ENCODE measurements at regions not wholly inside any gene's neighbourhood (a gene's known extent, or its start where the extent isn't known, plus 50 kb on each side); places are given as distances from the start of the nearest gene placed in this dataset.

DNA sequence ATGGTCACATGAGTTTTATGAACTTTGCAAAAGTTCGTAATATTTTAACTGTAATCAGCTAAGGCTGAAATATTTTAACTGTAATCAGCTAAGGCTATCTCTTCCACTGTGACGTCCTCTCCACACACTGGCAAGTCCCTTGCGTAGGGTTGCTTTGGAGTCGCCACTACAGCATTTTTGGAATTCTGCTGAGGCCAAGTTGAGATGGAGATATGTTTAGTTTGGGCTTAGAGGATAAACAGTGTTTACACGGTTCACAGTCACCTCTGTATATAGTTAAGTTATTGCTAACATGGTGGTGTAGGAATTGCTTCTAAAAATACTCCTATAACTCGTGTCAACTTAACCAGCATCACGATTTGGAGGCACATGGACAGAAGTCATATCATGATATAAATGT is 143.6 kb upstream of the SERP2 start:
- no peak for DNase-seq

DNA sequence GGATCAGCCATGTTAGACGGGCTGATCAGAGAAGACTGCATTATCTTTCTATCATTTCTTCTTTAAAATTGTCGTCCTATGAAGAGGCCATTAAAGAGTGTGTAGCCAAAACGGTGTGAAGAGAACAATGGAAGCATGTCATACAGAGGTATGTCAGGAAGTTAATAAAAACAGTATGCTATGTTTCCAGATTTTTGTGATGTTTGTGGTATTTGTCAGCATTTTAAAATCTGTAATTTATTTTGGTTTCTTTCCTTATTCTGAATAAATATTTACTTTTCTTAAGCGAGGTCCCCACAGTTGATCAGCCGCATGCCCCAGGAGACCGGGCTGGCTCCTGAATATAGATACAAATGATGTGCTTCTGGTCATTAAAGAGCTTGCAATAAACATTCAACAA is 142.9 kb upstream of the SERP2 start:
- no peak for DNase-seq

DNA sequence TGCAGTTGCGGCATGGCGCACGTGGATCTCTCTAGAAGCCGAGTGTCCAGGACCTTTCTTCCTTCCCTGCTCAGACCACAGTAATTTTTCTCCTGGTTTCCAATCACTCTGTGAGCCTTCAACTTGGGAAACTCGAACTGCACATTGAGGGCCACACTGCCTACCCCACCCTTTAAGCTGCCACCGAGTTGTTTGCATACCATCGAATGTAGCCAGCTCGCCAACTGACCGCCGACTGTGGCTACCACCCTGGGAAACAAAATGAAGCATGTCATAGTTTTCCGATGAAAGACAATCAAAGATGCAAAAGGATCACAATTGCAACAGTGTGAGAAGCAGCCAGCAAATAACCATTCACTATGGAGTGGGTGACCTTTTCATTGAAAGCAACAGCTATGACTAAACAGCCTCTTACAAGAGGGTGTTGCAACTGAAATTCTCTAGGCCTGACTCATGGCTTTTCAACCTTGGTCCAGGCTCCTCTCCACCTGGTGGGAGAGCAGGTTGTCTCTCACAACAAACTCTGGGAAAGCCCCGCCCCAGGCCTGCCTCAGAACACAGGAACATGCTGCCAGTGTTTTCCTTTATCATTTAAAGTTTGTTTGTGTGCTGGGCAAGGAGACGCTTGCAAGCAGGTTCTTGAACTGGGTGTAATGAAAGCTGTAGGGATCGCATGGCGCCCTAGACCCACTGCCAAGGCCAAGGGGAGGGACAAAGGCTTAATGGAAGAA is 141.7 kb upstream of the SERP2 start:
- no peak for DNase-seq

DNA sequence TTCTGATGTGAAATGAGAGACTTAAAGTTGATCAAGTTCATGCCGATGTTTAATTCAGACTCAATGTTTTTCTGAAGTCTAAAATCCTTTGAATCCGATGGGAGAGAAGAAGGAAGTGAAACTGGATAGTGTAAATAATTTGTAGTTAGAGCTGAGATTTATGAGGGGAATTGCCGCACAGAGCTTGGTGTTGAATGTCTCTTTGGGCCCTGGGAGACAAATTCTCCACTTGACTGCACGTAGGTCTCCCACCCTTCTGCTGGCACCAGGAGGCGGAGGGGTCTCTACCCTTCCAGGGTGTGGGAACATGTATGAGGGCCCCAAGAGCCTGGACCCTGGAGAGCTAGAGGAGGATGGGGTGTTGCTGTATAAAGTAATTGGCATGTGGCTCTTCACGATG is 140.8 kb upstream of the SERP2 start:
- no peak for DNase-seq

DNA sequence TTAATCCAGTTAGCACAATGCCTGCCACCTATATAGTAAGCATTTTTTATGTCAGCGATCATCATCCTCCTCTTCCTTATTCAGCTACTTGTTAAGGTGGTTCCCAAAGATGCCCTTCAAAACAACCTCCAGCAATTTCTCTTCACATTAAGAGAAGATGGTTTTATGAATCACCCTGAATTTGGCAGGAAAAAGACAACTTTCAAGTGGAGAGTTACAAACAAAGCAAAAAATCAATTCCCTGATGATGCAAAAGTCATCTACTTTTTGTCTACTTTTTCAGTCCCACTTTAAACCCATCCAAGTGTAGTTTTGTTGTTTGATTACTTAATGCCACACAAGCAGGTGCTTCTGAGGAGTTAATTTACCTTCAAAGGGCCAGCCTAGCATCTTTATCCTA is 139.1 kb upstream of the SERP2 start:
- DNase-seq, result no peak

DNA sequence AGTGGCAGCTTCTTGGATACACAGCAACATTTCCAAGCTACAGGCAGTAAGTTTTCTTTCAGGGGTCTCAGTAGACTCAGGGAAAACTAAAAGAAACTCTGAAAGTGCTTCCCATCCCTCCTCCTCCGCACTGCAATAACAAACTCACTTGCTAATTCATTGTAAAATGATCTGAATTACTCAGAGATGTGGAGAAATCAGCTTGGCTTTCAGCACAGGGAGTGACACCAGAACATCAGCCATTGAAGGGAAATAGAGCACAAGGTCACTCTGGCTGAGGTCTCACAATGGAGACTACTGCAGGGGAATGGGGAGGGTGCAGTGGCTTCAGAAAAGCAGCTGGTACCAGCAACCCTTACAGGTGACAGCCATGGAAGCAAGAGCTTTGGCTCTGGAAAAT is 137.3 kb upstream of the SERP2 start:
- DNase-seq, result no peak

DNA sequence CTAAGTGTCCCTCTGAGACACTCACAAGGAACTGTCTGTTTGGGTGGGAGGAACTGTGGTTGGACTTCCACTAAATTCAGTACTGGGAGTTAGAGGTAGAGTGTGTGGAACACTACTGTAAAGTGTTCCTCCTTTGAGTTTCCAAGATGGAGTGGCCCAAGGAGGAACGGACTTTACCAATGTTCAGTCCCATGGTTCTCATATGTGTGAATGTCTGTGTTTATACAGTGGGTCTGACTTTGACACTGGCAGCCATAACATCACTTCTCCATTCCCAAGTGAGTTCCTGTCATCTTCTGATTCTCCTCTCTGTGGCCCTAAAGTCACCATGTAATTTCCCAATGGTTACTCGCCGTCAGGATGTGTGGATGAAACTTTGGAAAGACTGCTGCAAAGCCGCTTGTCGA is 136.8 kb upstream of the SERP2 start:
- no peak for DNase-seq

DNA sequence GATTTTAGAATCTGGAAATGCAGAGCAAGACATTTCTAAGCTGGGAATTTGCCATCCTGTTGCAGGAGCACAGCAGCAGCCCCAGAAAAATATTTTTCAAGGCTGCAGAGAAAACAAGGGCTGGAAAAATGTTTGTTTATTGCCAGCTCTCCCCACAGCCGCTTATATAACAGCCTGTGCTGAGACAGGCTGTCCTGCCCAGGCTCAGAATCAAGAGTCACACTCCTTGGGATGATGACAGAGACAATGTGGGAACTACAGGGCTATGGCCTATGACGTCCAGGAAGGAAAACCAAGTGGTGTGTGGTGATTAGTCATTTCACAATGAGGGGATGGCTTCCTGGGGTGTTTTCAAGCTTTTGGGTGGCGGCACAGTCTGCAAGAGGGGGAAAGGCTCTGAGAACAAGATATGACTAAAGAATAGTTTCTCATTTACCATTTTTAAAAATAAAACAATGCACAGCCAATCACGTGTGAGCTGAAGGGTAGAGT is 136.3 kb upstream of the SERP2 start:
- DNase-seq, result peak; percentile 6 to 66

DNA sequence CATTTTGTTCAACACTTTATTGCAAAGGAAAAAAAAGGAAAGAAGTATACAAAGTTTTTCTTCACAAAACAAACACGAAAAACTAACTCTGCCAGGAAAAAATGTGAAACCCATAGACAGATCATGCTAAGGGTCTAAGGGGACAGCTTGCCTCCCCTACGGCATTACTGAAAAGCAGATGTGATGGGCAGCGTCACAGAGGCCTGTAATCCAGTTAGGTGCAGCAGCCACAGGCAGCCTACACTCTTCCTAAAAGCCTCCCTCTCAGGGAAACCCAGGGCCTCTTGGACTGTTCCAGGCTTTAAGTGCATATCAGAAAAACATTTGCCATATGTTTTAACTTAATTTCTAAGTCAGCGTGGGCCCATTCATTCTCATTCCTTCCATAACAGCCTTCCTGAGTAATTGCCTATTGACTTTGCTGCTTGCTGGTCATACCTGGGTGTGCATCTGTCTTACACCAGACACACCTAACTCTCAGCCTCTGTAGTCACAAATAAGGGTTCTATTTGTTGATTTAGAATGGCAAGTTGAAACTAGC is 135.7 kb upstream of the SERP2 start:
- DNase-seq, result no peak

DNA sequence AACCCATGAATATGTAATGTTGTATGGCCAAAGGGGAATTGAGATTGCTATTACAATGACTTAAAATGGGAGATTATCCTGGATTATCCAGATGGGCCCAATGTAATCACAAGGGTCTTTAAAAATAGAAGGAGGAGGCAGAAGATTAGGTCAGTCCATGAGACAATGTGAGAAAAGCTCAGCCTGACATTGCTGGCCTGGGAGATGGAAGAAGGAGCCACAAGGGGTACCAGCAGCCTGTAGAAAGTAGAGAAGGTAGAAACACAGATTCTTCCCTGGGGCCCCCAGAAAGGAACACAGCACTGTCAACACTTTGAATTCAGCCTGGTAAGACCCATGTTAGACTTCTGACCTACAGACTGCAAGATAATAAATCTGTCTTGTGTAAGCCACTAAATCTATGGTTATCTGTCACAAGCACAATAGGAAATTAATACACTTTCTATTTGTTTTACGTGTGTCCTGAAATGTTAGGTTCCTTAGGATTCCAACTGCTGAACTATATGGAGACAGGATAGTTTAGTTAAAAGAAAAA is 132.9 kb upstream of the SERP2 start:
- no peak for DNase-seq

DNA sequence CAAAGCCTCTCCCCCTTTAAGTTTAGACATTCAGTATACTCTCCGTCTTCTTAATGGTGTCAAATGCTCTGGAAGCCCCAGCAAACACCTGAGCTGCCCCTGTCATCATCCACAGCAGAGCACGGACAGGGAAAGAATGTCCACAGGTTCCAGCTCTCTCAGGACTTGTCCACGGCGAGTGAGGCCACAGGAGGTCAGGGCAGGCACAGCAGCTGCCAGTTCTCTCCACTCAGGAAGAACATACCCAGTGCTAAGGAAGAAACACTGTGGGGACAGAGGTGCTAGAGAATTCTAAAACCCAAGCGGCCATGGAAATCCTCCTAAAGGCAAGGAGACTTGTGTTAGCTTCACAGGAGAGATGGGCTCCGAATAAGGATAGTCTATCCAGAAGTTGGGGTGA is 132.0 kb upstream of the SERP2 start:
- DNase-seq, result no peak

DNA sequence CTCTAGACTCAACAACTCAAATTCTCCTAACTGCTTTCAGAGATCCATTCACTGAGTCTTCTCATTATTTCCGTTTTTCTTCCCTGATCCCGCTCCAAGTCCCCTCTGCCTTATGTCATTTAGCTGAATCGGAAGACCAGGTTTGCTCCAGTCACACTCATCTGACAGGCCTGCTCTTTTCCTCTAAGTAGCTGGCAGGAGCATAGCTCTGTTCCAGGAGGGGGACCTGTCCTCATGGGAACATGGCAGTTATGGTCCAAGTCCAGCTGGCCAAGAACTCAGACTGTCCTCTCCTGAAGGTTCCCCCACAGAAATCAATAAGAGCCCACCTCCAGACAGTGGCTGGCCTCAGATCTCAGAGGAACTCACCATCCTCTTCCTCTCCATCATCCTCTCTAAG is 130.9 kb upstream of the SERP2 start:
- DNase-seq, result no peak

DNA sequence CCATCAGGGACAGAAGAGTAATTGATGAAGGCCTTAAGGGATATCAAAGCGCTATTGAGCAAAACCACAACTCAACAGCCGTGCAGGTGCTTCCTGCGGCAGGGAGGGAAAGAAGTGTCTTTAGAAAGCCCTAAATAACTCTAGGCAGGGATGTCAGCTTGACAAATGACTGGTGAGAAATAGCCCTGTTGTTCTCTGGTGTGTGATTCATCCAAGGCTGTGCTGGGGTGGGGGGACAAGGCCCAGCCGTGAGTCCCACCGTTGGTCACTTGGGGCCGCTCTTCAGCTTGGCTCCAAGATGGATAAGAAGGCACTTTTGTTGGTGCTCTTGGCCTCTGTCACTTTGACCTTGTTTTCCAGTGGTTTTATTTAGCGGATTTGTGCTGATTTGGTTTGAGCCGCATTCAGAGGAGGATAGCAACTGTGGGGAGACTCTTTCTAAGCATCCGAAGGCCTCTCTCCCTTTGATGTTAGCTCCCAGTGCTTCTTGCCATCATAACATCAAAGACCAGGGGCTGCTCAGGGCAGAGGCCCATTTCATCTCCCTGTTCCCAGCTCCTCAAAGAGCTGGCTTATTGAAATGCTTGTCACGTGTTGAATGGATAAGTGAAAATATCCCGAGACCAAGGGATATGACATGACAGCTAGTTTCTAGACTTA is 130.3 kb upstream of the SERP2 start:
- peak in 1 of 2 donors; percentile 63 for DNase-seq

DNA sequence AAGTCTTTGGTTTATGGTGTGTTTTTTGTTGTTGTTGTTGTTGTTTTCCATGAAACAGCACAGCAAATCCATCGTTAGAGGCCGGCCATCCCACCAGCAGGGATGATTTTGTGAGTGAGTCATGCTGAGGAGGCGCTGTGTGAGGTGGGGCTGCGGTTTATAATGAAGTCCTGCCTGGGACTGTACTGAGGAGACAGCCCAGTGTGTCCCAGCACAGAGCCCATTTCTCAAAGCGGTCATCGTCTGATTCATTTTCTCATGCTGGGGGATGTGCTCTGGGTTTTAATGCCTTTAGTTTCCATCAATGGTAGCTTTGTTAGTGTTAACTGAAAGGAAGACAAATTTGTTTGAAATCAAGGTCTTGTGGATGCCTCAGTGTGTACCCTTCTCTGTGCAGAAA is 129.3 kb upstream of the SERP2 start:
- DNase-seq, result no peak

DNA sequence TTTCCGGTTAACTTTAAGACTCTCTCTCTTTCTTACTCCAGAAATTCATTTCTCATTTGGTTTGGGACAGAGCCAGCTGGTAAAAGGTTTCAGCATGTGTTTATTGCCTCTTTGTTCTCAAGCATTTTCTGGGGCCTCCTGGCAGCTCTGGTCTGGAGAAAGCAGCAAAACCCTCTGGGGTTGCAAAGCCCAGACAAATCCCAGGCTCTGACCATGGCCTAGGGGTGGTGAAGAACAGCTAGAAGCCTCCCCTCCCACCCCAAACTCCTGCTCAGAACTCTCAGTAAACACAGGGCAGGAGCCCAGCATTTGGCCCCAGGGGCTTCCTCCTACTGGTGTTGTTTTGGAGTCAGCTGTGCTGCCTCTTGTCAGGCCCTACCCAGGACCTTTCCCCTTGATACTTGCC is 124.2 kb upstream of the SERP2 start:
- no peak for DNase-seq

DNA sequence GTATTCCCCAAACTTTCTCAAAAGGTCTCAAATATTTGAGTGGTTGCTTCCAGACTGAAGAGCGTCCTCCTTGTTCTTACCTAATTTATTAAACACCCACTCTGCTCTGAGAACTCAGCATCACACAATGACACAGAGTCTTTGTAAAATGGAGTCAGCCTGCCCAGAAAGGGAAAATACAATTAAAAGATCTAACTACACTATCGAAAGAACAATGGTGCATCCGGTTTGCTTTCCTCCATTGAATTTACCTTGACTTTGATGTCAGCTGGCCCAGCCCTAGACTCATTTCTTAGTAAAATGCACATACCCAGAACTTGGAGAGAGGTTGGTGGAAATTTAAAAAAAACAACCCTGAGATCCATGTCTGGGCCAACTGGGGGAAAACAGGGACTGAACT is 120.7 kb upstream of the SERP2 start:
- DNase-seq, result no peak

DNA sequence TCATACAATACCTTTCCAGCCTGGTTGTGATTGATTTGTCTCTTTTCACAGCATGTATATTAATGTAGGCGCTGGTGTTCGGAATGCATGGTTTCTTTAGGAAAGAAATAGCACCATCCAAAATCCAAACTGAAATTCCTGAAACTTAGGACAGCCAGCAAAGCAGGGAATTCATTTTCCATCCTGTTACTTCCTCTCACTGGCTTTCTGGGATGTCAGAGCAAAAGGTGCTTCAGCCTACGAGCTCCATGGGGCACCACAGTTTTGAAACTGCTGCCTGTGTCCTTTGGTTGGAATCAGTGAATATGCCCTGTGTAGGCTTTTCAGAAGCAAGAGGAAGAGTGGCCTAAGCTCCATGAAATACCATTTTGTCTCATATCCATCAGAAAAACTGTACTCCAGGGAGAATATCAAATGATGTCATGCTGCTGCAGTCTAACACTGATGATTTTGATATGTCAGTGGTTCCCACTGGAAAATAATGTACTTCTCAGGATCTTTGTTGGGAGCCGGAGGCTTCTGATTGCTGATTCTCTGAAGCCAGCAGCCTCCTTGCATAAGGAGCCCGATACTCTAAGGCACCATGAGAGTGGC is 117.8 kb upstream of the SERP2 start:
- DNase-seq, result no peak

DNA sequence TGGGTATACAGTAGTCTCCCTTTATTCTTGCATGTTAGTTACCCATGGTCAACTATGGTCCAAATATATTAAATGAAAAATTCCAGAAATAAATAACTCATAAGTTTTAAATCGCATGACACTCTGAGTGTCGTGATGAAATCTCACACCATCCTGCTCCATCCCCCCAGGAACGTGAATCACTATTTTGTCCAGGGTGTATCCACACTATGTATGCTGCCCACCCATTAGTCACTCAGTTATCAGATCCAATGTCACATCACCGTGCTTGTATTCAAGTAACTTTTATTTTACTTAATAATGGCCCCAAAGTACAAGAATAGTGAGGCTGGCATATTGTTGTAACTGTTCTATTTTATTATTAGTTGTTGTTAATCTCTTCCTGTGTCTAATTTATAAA is 115.8 kb upstream of the SERP2 start:
- DNase-seq, result no peak

DNA sequence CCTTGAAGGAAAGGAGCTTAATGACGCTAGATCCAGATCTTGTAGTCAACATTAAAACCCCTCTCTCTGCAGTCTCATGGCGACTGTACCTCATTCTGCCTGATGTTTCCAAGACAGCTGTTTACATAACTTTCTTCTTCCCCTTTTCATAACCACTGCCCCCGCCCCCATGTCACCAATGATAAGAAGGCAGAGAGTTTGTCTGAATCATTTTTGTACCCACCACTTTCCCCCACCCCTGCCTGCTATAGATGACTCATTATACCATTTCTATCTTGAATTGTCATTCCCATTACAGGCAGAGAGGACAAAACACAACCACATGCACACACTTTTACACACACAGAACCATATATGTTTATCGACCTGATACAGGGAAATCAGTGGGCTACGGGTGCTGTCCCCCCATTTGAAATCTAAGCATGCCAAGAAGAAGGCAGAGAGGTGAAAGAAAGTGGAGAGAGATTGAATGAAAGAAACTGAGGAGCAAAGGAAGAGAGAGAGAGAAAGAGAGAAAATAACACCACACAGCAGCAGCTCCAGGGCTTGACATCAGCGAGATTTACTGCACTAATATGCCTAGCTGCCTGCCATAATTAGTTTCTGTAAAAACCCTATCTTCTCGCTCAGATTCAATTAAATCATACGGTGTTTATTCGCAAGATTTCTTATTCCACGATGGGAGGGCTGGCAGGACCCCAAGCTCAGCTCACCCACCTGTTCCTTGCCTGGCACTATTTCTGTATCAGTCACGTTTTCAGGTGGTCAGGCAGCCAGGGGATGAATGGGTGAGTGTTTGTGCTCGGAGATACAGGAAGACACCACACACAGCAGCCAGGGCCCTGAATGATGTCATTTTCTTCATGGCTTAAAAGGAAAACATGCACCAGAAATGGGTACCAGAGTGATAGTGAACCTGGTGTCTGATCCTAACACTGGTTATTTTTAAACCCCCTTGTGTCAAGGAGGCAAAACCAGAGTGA is 114.3 kb upstream of the SERP2 start:
- DNase-seq, result peak; percentile 64 to 84

DNA sequence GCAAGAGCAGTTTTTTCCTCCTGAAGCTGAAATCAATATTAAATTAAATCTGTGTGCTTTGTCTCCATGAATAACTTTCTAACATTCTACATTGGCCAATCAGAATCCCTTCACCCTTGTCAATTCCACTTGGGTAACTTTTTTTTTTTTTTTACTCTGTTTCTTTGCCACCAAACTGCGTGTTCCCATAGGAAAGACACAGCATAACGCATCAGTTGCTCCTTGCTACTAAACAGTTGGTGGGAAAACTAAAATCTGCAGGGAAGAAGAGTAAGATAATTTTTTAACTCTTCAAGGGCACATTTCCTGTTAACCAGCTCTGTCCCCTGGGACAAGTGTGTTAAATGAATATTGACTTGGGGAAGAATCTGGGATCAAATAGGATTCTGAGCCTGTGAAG is 113.3 kb upstream of the SERP2 start:
- DNase-seq, result no peak

DNA sequence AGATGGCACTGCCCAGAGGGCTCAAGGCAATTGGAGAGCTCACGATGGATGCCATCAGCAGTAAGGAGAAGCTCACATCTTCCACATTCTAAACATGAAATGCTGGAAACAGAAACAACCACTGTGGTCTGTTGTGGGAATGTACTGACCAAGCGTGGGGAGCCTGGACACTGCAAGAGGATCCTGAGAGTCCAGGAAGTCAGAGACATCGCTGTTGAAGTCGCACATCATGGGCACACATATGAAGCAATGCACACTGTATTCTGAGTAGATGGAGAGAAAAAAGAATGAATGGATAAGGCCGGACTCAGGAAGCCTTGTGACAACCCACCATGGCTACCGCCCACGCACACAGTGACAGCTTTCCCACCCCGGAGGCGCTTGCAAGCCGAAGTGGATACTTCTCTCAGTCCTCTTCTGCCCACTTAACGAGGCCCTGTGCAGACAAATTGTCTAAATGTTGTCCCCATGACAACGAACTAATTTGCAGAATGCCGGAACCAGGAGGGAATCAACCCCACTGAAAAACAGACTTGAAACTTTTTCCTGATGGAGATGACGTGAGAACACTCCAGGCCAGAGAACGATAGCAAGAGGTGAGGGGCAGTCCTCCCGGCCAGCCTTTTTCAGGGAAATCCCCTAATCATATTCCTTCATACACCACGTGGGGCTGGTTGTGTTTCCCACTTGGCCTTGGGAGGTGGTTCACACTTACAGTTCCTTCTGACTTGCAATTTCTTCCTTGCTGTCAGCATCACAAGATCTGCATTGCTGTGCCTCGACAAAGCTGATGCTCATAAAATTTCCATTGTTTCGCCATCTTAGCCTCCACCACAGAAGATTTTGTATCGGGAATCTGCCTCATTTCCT is 109.6 kb upstream of the SERP2 start:
- no peak for DNase-seq

DNA sequence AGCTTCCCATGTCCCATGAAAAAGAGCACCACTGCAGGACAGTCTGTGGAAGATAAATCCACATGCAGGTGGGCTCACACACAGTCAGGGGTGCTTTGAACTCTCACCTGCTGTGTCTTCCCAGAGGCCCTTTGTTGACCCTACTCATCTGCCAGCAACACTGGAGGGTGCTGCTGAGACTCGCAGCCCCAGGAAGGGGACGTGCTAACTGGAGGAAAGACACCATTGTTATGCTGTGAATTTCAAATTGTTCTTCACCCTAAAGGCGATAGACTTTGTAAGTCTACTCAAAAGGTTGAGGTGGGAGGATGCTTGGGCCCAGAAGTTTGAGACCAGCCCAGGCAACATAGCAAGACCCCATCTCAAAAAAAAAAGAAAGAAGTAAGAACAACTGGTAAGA is 107.3 kb upstream of the SERP2 start:
- DNase-seq, result no peak

Data from CD4-positive, alpha-beta T cell treated with Interleukin-4 for 1 hour (primary cell).